ENCODE measurements at regions not wholly inside any gene's neighbourhood (a gene's known extent, or its start where the extent isn't known, plus 50 kb on each side); places are given as distances from the start of the nearest gene placed in this dataset.
A peak's percentile ranks its signal among the peaks of the same experiment; 100 is the strongest.

DNA sequence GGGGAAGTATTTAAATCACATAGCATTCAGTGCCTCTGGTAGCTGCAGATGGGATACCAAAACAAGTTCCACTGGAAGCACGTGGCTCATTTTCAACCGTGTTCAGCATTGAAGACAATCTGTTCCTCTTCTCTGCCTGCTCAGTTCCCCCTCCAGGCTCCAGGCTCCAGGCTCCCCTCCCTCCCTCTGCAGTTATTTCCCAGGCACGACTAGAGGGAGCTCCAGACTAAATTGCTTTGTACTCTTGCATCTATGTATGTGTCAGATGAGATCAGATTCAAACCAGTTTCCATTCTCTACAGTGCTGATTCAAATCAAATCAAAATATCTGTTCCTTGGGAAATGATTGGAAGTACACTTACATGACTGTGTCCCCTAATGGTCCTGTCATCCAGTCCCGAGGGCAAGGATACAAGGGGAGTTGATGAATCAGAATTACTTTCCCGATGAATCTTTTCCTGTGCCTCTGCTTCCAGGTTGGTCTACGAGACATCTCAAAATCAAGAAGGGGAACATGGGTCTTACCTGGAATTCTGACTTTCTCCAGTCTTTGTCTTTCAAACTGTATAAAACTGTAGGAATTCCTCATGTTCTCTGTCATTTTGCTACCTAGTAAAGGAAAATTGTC, 600.5 kb downstream of the EDEM1 start:
- no peak for FAIRE-seq

DNA sequence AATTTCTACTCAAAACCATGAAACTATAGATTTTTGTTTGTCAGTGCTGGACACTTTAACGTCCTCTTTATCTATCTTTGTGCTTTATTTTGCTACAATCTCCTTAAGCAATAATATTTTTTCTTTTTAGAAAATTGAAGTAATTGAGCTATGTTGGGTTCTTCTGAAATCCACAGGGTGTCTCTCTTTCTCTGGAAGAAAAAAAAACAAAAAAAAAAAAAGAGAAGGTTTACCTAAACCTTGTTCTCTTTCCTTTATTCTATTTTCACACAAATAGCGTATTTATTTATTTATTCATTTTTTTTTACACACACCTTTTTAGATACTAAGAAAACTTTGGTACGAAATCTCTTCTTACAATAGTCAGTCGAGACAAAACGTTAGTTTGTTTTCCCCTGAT, 601.0 kb downstream of the EDEM1 start:
- TF ChIP-seq TFCP2L1 (CRISPR knock-in tag; IDR thresholded peaks at IDR 0.05) (no peak), CHD2 (IDR thresholded peaks at IDR 0.05; ENCODE audit: low read length, partially characterized antibody) (no peak), RAD21 (conservative IDR thresholded peaks at IDR 0.05 in 1 of 2, IDR thresholded peaks at IDR 0.05 in 1 of 2) (no peak), NFE2L2 (conservative IDR thresholded peaks at IDR 0.05; ENCODE audit: low read length) (no peak), HOXB13 (CRISPR knock-in tag; IDR thresholded peaks at IDR 0.05; ENCODE audit: low read depth) (no peak), JUNB (IDR thresholded peaks at IDR 0.05) (no peak), HOXB5 (CRISPR knock-in tag; IDR thresholded peaks at IDR 0.05) (no peak), BHLHE40 (IDR thresholded peaks at IDR 0.05; ENCODE audit: low read depth, low read length) (no peak)
- TF ChIP-seq, protein P1, sequence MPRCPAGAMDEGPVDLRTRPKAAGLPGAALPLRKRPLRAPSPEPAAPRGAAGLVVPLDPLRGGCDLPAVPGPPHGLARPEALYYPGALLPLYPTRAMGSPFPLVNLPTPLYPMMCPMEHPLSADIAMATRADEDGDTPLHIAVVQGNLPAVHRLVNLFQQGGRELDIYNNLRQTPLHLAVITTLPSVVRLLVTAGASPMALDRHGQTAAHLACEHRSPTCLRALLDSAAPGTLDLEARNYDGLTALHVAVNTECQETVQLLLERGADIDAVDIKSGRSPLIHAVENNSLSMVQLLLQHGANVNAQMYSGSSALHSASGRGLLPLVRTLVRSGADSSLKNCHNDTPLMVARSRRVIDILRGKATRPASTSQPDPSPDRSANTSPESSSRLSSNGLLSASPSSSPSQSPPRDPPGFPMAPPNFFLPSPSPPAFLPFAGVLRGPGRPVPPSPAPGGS (IDR thresholded peaks at IDR 0.05) = no peak
- TF ChIP-seq, protein P2, sequence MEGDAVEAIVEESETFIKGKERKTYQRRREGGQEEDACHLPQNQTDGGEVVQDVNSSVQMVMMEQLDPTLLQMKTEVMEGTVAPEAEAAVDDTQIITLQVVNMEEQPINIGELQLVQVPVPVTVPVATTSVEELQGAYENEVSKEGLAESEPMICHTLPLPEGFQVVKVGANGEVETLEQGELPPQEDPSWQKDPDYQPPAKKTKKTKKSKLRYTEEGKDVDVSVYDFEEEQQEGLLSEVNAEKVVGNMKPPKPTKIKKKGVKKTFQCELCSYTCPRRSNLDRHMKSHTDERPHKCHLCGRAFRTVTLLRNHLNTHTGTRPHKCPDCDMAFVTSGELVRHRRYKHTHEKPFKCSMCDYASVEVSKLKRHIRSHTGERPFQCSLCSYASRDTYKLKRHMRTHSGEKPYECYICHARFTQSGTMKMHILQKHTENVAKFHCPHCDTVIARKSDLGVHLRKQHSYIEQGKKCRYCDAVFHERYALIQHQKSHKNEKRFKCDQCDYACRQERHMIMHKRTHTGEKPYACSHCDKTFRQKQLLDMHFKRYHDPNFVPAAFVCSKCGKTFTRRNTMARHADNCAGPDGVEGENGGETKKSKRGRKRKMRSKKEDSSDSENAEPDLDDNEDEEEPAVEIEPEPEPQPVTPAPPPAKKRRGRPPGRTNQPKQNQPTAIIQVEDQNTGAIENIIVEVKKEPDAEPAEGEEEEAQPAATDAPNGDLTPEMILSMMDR (IDR thresholded peaks at IDR 0.05) = no peak
- H3K4me2 ChIP-seq = no peak overlapping the region
- no peak overlapping the region for H3K4me3 ChIP-seq
- ATAC-seq (no peak), DNase-seq (ENCODE audit: low read depth in 1 of 2, low spot score in 1 of 2) (no peak), FAIRE-seq (no peak)
- ChIA-PET POLR2A (no interaction called here), CTCF (interaction anchor here (1.0 to 1.3 kb wide), 2 partner anchors 9 to 39 kb away, joined by 3 read pairs; no protein-coding TSS in a partner anchor)
- 0 out of 3 replicates have a peak, but pooled peaks cover 9% of the 10 kb centered on the region for H3K4me1 ChIP-seq
- H3K27ac ChIP-seq = no peak overlapping the region
- 9% methylated on average over 5 of the region's 5 CpGs for WGBS (ENCODE audit: missing lambda C conversion rate)
- no peaks in the 10 kb centered on the region for H3K9me3 ChIP-seq

More for the DNA sequence above, 600.5 kb downstream of the EDEM1 start:
- ChIA-PET POLR2A (no interaction called here), CTCF (interaction anchor here (1.0 to 1.3 kb wide), 2 partner anchors 9 to 40 kb away, joined by 3 read pairs; no protein-coding TSS in a partner anchor)
- no peak overlapping the region for H3K27ac ChIP-seq
- 0 out of 3 replicates have a peak, but pooled peaks cover 9% of the 10 kb centered on the region for H3K4me1 ChIP-seq
- TF ChIP-seq, protein P2 (IDR thresholded peaks at IDR 0.05) = peak; percentile 31
- TF ChIP-seq NPAS2 (CRISPR knock-in tag; IDR thresholded peaks at IDR 0.05; ENCODE audit: borderline replicate concordance) (no peak), RAD21 (conservative IDR thresholded peaks at IDR 0.05 in 1 of 2, IDR thresholded peaks at IDR 0.05 in 1 of 2) (peak; percentile 11 to 54), SMC3 (IDR thresholded peaks at IDR 0.05) (peak; percentile 18; the same call in 1 of the 3 replicates), HOXB5 (CRISPR knock-in tag; IDR thresholded peaks at IDR 0.05) (no peak)
- 6% methylated on average over 6 of the region's 6 CpGs for WGBS (ENCODE audit: missing lambda C conversion rate)
- 0 out of 3 replicates have a peak overlapping the region, but pooled peaks have one; percentile 3 for H3K4me2 ChIP-seq
- ATAC-seq = peak; percentile 76 to 91
- no peaks in the 10 kb centered on the region for H3K9me3 ChIP-seq
- DNase-seq (ENCODE audit: low read depth in 1 of 2, low spot score in 1 of 2) = peak in 1 of 2 experiments; percentile 24
- no peak overlapping the region for H3K4me3 ChIP-seq

DNA sequence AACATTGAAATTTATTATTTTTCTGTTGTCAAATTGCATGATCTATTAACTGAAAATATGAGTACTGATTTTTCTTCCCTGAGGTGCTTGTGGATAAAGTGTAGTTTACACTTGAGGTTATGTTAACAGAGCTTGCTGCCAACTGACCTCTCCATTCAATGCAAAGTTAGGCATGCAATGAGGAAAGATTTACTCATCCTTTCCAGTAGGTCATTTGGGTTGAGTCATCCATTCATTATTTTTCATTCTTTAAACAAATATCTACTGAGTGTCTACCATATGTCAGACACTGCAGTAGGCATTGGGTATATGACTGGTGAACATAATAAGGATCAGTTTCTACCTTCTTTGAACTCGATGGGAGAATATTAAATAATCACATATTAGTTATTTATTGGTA, 604.1 kb downstream of the EDEM1 start:
- H3K4me2 ChIP-seq = peak overlapping the region; percentile 19; the same call in 1 of the 3 replicates
- WGBS (ENCODE audit: missing lambda C conversion rate) = 3% methylated on average over 1 of the region's 1 CpG
- ChIA-PET POLR2A (no interaction called here), CTCF (no interaction called here)
- H3K4me3 ChIP-seq = no peak overlapping the region
- no peaks in the 10 kb centered on the region for H3K9me3 ChIP-seq
- H3K4me1 ChIP-seq = 0 out of 3 replicates have a peak, but pooled peaks cover 9% of the 10 kb centered on the region
- H3K27ac ChIP-seq = no peak overlapping the region
- FAIRE-seq (no peak), ATAC-seq (peak; percentile 42 to 52; a peak in 2 of 6 replicates), DNase-seq (ENCODE audit: low read depth in 1 of 2, low spot score in 1 of 2) (peak; percentile 15 to 58)
- TF ChIP-seq, protein P3, sequence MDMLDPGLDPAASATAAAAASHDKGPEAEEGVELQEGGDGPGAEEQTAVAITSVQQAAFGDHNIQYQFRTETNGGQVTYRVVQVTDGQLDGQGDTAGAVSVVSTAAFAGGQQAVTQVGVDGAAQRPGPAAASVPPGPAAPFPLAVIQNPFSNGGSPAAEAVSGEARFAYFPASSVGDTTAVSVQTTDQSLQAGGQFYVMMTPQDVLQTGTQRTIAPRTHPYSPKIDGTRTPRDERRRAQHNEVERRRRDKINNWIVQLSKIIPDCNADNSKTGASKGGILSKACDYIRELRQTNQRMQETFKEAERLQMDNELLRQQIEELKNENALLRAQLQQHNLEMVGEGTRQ (IDR thresholded peaks at IDR 0.05) = no peak
- TF ChIP-seq EHF (CRISPR knock-in tag; IDR thresholded peaks at IDR 0.05) (no peak), CBX8 (IDR thresholded peaks at IDR 0.05) (no peak), HDAC2 (IDR thresholded peaks at IDR 0.05) (no peak), NPAS2 (CRISPR knock-in tag; IDR thresholded peaks at IDR 0.05; ENCODE audit: borderline replicate concordance) (no peak), JUNB (IDR thresholded peaks at IDR 0.05) (peak; percentile 73), GATA3 (IDR thresholded peaks at IDR 0.05; ENCODE audit: borderline replicate concordance) (peak; percentile 72; the same call in 1 of the 2 replicates), ZFP36 (IDR thresholded peaks at IDR 0.05; ENCODE audit: borderline replicate concordance, partially characterized antibody) (no peak), FOSL2 (IDR thresholded peaks at IDR 0.05) (peak; percentile 64), FOSL2 (CRISPR knock-in tag; IDR thresholded peaks at IDR 0.05) (peak; percentile 43), PHF8 (IDR thresholded peaks at IDR 0.05; ENCODE audit: borderline replicate concordance, low read depth) (no peak), NR3C1 (IDR thresholded peaks at IDR 0.05) (no peak), RCOR1 (IDR thresholded peaks at IDR 0.05; ENCODE audit: low read depth, low read length) (no peak), CEBPB (IDR thresholded peaks at IDR 0.05) (peak in 1 of 2 experiments; percentile 52; a peak in 1 of 4 replicates)
- TF ChIP-seq, protein P4, sequence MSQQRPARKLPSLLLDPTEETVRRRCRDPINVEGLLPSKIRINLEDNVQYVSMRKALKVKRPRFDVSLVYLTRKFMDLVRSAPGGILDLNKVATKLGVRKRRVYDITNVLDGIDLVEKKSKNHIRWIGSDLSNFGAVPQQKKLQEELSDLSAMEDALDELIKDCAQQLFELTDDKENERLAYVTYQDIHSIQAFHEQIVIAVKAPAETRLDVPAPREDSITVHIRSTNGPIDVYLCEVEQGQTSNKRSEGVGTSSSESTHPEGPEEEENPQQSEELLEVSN (IDR thresholded peaks at IDR 0.05; ENCODE audit: borderline replicate concordance, low read depth) = no peak
- TF ChIP-seq, protein P1 (IDR thresholded peaks at IDR 0.05) = no peak

All from A549 (cell line).